PC-3 (cell line): ENCODE measurements at regions not wholly inside any gene's neighbourhood (a gene's known extent, or its start where the extent isn't known, plus 50 kb on each side); places are given as distances from the start of the nearest gene placed in this dataset.

ENCODE experiments used
- CTCF ChIP-seq: fragments of 300-600 bp; sonication (generic); conservative IDR thresholded peaks from 2 replicates; pipeline ENCODE4 v1.5.1; 2017; ENCODE audit warnings: antibody characterized with exemption, low read depth, mild to moderate bottlenecking, low read length
- EZH2 ChIP-seq: fragments of 300-600 bp; sonication (generic); IDR thresholded peaks from one replicate; pipeline ENCODE4 v1.6.1; 2017; ENCODE audit warnings: antibody characterized with exemption, mild to moderate bottlenecking, low read length; ENCODE audit not compliant: unreplicated experiment

- no peak for TF ChIP-seq EZH2
- TF ChIP-seq CTCF: no peak
Observed at GRCh38 chr18:67179726-67180125, 336.8 kb downstream of the DSEL start.
